ENCODE measurements at regions not wholly inside any gene's neighbourhood (a gene's known extent, or its start where the extent isn't known, plus 50 kb on each side); places are given as distances from the start of the nearest gene placed in this dataset.
"Not testable (repeated sequence)": the region's sequence is repeated elsewhere in the genome, so short reads cannot be mapped to it uniquely, and the experiment has no call there.

- DNase-seq, result no peak
These were observed 1038.2 kb upstream of the CNTN5 start for GRCh38 chr11:97982512-97982911.

DNA sequence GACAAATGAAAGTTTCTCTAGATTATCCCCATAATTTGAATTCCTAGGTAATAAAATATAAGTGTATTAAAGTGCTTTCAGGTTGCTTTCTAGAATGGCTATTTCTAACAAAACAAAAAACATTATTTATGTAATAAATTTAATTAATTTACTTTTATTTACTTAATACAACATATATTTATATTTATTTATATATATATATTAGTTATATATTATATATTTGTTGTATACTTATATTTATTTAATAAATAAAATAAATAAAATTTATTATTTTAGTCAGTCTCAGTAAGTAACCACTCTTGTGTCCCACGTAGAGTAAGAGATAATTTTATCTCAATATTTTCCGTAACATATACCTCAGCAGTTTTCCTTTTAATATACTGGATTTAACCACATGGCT, 1031.6 kb upstream of the CNTN5 start:
- no peak for DNase-seq

GRCh38 chr11:97990162-97990920, 1030.4 kb upstream of the CNTN5 start:
- DNase-seq, result no peak

DNA sequence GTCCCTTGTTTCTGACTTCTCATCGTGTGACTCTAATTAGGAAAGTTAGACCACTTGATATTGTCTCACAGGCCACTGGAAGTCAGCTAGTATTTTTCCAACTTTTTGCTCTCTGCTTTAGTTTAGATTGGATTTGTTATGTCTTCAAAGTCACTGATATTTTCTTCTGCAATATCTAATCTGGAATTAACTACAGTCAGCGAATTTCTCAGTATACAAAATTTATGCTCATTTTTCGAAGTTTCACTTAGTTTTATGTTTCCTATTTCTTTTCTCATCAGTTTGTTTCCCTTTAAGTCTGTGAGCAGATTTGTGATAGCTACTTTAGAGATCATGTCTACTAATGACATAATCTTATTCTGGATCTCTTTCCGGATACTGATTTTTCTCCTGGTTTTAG, 1027.2 kb upstream of the CNTN5 start:
- no peak for DNase-seq

GRCh38 chr11:97995874-97996273, 1024.9 kb upstream of the CNTN5 start:
- DNase-seq, result no peak

- DNase-seq, result no peak
These were observed 1024.0 kb upstream of the CNTN5 start for GRCh38 chr11:97996762-97997161.

- DNase-seq, result no peak
These were observed 1017.0 kb upstream of the CNTN5 start for GRCh38 chr11:98003606-98004371.

- DNase-seq, result no peak
These were observed 1013.7 kb upstream of the CNTN5 start for GRCh38 chr11:98007072-98007471.

DNA sequence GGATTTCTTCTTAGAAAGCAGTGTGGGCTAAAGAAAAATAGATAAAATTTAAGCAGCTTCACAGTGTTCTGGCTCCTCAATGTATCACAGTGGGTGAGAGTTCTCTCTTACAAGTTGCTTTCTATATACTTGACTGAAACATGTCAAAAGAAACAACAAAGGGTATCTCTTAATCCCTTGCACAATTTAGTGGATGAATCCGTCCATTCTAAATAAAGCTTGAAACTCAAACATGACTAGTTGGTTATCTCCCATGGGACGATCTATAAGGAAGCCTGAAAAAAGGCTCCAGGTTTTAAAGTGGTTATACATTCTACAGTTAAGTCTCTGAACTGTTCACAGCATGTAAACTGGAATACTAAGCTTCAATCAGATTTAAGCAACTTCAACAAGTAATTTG, 993.1 kb upstream of the CNTN5 start:
- DNase-seq, result no peak

DNA sequence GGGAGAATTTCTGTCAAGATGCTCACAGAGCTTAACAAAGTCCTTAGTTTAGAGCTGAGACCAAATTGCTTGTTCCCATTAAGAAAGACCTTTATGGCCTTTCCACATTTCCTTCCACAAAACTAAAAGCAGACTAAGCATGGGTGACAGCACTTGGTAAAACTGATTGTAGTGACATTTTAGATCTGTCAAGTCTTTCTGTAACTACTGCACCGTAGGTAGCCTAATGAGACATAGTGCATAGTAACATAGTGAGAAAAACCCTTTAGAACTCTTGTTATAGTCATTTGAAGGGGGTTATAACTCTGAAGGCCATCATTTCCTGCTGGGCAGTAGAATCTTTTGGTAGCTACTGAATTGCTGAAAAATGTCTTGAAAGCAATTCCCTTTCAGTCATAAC, 990.9 kb upstream of the CNTN5 start:
- DNase-seq, result no peak

DNA sequence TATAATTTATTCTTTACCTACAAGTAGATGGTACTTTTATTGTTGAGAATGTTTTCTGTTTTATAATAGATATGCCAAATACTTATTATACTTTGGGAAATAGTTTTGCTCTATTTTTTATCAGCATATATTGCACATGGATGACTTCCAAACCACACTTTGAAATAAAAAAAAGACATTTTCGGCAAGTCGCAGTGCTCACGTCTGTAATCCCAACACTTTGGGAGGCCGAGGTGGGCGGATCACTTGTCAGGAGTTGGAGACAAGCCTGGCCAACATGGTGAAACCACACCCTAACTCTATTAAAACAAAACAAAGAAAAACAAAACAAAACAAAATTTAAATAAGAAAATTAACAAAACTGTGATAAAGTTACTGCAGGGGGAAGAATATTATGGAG, 983.9 kb upstream of the CNTN5 start:
- DNase-seq, result no peak

DNA sequence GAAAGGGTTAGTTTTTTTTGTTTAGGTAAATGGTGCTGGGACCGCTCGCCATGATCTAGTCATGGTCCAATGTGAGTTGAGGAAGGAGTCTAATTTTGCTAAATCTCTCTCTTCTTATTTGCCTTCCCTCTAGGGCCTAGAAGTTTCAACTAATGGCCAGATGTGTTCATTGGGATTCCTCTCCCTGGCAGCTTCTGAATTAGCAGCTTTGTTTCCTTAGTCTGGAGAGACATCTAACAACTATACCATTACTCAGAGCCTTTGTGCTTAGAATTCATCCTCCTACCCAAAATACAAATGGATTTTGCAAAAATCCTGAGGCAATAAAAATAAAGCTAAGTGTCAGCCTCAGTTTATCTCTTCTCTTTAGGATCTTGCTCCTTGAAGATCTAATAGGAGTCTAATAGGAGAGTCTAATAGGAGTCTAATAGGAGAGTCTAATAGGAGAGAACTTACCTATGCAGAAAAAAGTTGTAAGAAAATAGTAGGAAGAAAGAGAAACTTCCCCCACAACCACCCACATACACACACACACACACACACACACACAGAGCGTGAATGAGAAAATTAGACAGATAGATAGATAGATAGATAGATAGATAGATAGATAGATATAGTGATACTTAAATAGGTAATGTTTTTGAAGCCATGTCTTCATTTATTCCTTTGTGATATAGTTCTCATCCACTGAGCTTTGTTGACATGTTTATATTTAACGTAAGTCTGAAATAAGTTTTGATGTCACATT, 980.5 kb upstream of the CNTN5 start:
- no peak for DNase-seq

- DNase-seq, result no peak
These were observed 973.1 kb upstream of the CNTN5 start for GRCh38 chr11:98047647-98048046.

DNA sequence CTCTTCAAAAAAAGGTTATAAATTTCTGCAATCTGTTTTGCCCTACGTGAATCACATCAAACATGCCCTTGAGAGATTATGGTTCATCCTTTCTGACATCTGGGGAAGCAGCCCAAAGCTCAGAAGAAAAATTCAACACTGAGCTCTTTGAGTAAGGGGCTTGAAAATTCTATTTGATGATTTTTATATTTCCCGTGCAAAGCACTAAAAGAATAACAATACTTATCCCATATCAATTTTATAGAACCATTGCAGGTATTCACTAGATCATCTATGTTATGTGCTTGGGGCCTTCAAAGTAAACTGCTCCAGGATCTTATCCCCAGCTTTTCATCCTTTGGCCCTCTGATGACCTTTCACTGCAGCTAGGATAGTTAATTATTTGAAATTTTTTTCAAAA, 966.9 kb upstream of the CNTN5 start:
- no peak for DNase-seq

DNA sequence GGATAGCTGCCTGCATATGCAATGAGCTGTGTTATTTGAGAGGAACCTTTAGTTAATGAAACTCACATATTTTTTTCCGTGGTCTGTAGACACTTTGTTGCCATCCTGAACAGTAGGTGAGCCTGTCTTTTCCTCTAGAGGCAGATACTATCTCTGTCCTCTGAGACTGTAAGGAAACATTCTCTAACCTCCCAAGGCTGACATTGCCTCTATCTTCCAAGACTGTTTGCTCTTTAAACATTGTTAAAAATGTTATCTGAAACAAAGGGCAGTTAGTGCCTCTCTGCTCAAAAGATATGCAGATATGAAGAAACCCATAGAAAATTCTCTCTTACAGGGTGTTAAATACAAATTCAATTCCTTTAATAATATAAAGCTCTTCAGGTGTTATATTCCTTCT, 963.8 kb upstream of the CNTN5 start:
- no peak for DNase-seq

DNA sequence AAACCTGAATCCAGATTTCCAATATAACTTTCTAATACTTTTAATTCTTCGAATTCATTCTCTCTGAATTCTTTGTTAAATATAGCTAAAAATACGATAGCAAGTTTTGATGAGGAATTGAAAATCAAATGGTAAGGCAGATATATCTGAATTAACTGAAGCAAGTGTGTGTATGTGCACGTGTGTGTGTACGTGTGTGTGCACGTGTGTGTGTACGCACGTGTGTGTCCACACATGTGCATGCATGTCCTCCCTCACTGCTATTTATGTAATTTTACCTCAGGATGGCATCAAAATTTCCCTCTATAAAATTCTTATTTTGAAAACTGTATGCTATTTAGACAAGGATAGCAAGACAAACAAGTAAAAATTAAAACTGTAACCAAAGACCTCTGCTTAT, 961.3 kb upstream of the CNTN5 start:
- no peak for DNase-seq

DNA sequence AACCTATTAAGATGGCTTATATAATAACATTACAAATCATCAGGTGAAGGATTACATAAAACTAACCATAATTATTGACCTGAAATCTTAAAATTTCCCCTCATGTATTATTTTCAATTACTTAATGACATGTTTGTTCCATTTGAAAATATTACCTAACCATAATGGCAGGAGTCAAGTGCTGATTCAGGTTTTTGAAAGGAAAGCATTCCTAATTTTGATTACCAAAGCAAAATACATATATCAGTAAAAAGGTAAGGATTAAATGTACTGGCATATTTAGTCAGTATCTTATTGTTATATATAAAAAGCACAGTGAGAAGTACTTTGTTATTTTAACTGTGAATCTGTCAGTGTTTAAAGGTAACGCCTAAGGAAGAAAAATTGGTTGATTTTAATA, 960.0 kb upstream of the CNTN5 start:
- DNase-seq, result no peak

DNA sequence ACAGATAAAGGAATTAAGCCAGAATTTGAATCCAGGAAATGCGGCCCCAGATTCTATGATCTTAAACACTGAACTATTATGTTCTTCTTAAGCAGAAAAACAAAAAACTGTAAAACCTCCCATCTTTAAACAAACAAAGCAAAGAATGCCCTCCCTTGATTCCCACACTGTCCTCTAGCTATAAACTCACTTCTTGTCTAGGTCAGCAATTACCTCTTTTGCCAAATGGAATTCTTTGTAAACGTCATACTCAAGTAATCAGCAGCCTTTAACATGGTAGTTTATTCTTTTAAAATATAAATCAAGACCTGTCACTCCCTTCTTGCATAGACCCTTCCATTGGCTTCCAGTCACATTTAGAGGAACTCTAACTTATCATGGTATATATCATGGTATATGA, 958.9 kb upstream of the CNTN5 start:
- DNase-seq, result no peak

DNA sequence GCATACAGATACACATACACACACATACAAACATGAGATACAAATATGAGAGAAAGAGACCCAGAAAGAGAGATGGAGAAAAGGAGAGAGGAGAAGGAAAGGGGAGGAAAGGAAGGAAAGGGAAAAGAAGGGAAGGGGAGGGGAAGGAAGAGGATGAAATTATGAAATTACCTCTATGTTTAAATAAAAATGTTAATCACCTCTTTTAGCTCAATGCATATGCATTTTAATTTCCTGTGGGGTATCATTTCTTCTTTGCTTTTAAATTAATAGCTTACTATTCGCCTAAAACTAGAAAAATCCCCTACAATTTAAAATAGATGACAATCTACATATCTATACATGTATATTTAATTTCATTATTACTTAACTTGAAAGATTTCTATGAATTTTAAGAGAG, 958.0 kb upstream of the CNTN5 start:
- no peak for DNase-seq

GRCh38 chr11:98068251-98068650, 952.5 kb upstream of the CNTN5 start:
- DNase-seq, result no peak

- DNase-seq, result not testable (repeated sequence)
These were observed 951.6 kb upstream of the CNTN5 start for GRCh38 chr11:98069147-98069546.

DNA sequence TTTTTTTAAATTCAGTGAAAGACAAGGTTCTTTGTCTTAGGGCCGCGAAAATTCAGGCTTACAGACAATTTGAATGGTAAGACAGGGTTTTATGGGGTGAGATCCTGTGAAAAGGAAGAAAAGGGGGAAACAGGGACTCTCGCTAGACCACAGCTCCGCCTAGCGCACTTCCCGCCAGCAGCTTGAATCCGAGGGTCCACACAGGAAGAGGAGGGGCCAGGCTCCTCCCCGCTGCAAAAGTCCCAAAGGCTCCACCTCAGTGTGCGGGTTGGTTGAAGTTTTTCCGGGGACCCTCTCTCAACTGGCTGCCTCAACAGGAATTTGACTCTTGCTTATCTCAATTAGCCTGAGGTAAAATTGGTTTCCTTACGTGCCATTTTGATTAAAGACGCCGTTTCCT, 950.9 kb upstream of the CNTN5 start:
- no peak for DNase-seq

DNA sequence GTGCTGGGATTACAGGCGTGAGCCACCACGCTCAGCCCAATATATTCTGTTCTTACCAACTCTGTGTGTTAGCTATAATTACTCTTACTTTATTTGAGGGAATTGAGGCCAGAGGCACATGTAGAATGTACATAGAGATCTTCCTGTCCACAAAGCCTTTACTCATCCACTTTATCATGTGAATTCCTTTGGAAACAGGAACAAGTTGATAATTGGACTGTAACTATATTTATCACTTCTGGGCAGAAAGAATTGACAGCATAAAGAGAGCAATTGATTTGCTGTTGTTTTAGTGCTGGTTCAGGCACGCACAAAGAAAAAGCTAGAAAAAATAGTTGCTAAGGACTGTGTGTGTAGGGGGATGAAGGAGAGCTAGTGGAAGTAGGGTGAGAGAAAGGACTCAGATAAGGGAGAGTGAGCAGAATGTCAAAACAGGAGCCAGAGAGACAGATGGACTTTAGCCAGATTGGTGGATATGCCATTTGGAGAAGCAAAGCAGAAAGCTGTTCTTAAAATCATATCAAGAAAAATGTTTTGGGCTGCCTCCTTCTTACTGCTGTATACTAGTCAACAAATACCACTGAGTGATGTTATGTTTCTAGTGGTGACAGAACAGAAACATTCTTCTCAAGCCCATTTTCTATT, 929.8 kb upstream of the CNTN5 start:
- DNase-seq, result no peak

All from midbrain (tissue), 1 donor.